Peyer's patch (tissue), 4 donors: ENCODE measurements at regions not wholly inside any gene's neighbourhood (a gene's known extent, or its start where the extent isn't known, plus 50 kb on each side); places are given as distances from the start of the nearest gene placed in this dataset.

Experiments used
- DNase-seq, 3 donors: peaks; one replicate each; pipeline ENCODE4 v3.0.0-alpha.2; 2017 to 2019
- H3K27ac ChIP-seq, 4 donors: fragments of 200-600 bp; sonication (generic); one replicate each; pipeline ENCODE4 v1.5.1; 2016 to 2019
- H3K27me3 ChIP-seq, 2 donors: fragments of 200-600 bp; sonication (generic); one replicate each; pipeline ENCODE4 v1.5.1; 2019
- H3K36me3 ChIP-seq, 3 donors: fragments of 200-600 bp; sonication (generic); one replicate each; pipeline ENCODE4 v1.5.1; 2016 to 2019
- H3K4me1 ChIP-seq, 4 donors: fragments of 200-600 bp; sonication (generic); one replicate each; pipeline ENCODE4 v1.5.1; 2016 to 2019
- H3K4me3 ChIP-seq, 4 donors: fragments of 200-600 bp; sonication (generic); 1 replicate in 3 of 4; 2 replicates in 1 of 4; pipeline ENCODE4 v1.5.1; 2016 to 2019; ENCODE audit warnings: mild to moderate bottlenecking in 1 of 4
- H3K9me3 ChIP-seq, 4 donors: fragments of 200-600 bp; sonication (generic); one replicate each; pipeline ENCODE4 v1.5.1; 2016 to 2019; ENCODE audit warnings: mild to moderate bottlenecking in 1 of 4
- POLR2A ChIP-seq, 2 donors: fragments of 450-650 bp; IDR thresholded peaks; one replicate each; pipeline ENCODE4 v1.5.1; 2017; ENCODE audit warnings: antibody characterized with exemption in 2 of 2, mild to moderate bottlenecking in 2 of 2, moderate library complexity in 2 of 2
- TF ChIP-seq, protein P1 (sequence below), 6 experiments: fragments of 450-650 bp in 4 of 6; fragments of 200-600 bp in 2 of 6; sonication (generic) in 1 of 6; IDR thresholded peaks; one replicate each; pipeline ENCODE4 v1.5.1; 2017 to 2019; ENCODE audit warnings: antibody characterized with exemption in 6 of 6, mild to moderate bottlenecking in 3 of 6, moderate library complexity in 1 of 6

- Histone ChIP-seq H3K27ac (no peak overlapping the region), H3K27me3 (no peaks in the 10 kb centered on the region), H3K4me1 (no peaks in the 10 kb centered on the region), H3K4me3 (no peak overlapping the region), H3K36me3 (no peaks in the 10 kb centered on the region), H3K9me3 (no peaks in the 10 kb centered on the region)
- TF ChIP-seq, protein P1, sequence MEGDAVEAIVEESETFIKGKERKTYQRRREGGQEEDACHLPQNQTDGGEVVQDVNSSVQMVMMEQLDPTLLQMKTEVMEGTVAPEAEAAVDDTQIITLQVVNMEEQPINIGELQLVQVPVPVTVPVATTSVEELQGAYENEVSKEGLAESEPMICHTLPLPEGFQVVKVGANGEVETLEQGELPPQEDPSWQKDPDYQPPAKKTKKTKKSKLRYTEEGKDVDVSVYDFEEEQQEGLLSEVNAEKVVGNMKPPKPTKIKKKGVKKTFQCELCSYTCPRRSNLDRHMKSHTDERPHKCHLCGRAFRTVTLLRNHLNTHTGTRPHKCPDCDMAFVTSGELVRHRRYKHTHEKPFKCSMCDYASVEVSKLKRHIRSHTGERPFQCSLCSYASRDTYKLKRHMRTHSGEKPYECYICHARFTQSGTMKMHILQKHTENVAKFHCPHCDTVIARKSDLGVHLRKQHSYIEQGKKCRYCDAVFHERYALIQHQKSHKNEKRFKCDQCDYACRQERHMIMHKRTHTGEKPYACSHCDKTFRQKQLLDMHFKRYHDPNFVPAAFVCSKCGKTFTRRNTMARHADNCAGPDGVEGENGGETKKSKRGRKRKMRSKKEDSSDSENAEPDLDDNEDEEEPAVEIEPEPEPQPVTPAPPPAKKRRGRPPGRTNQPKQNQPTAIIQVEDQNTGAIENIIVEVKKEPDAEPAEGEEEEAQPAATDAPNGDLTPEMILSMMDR (IDR thresholded peaks at IDR 0.05), result no peak
- no peak for TF ChIP-seq POLR2A (IDR thresholded peaks at IDR 0.05)
- no peak for DNase-seq
Measured at GRCh38 chr10:128921389-128922022, 545.5 kb upstream of the MGMT start.

- no peaks in the 10 kb centered on the region for H3K27me3 ChIP-seq
- no peaks in the 10 kb centered on the region for H3K4me1 ChIP-seq
- no peak for DNase-seq
- H3K4me3 ChIP-seq, result no peak overlapping the region
- TF ChIP-seq POLR2A (IDR thresholded peaks at IDR 0.05), result no peak
- TF ChIP-seq, protein P1 (IDR thresholded peaks at IDR 0.05), result no peak
- no peaks in the 10 kb centered on the region for H3K9me3 ChIP-seq
- H3K27ac ChIP-seq, result no peak overlapping the region
- H3K36me3 ChIP-seq, result no peaks in the 10 kb centered on the region
Measured at GRCh38 chr10:128922172-128922571, 544.9 kb upstream of the MGMT start.

GRCh38 chr10:128922619-128923196 is 544.3 kb upstream of the MGMT start:
- no peaks in the 10 kb centered on the region for H3K27me3 ChIP-seq
- TF ChIP-seq POLR2A (IDR thresholded peaks at IDR 0.05), result no peak
- TF ChIP-seq, protein P1 (IDR thresholded peaks at IDR 0.05), result no peak
- no peaks in the 10 kb centered on the region for H3K36me3 ChIP-seq
- DNase-seq, result no peak
- no peak overlapping the region for H3K27ac ChIP-seq
- H3K9me3 ChIP-seq, result no peaks in the 10 kb centered on the region
- H3K4me3 ChIP-seq, result no peak overlapping the region
- H3K4me1 ChIP-seq, result no peaks in the 10 kb centered on the region

DNA sequence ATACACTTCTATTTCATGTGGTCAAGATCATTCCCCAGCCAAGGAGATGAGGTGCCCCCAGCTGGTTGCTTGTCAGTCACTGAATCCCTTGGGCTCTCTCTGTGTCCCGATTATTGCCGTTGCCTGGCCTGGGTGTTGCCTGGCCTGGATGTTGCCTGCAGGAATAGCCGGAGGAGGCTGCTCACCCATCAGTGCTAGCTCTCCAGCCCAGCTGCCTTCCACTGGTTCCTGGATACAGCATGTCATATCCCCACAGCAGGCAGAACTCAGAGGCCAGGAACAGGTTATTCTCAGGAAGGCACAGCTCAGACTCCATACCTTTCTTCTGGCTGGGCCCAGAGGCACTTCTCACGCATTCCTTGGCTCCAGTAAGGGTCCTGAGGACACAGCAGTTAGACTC is 542.1 kb upstream of the MGMT start:
- Histone ChIP-seq H3K27me3 (no peaks in the 10 kb centered on the region), H3K27ac (no peak overlapping the region), H3K36me3 (no peaks in the 10 kb centered on the region), H3K9me3 (no peaks in the 10 kb centered on the region), H3K4me1 (no peaks in the 10 kb centered on the region), H3K4me3 (no peak overlapping the region)
- no peak for TF ChIP-seq POLR2A (IDR thresholded peaks at IDR 0.05)
- TF ChIP-seq, protein P1 (IDR thresholded peaks at IDR 0.05), result no peak
- no peak for DNase-seq

- Histone ChIP-seq H3K27ac (no peak overlapping the region), H3K4me3 (no peak overlapping the region), H3K4me1 (no peaks in the 10 kb centered on the region), H3K36me3 (no peaks in the 10 kb centered on the region), H3K27me3 (no peaks in the 10 kb centered on the region), H3K9me3 (no peaks in the 10 kb centered on the region)
- TF ChIP-seq POLR2A (IDR thresholded peaks at IDR 0.05), result no peak
- TF ChIP-seq, protein P1 (IDR thresholded peaks at IDR 0.05), result no peak
- DNase-seq, result no peak
Measured at GRCh38 chr10:128926711-128927110, 540.3 kb upstream of the MGMT start.
